Peyer's patch (tissue), 4 donors: ENCODE measurements at regions not wholly inside any gene's neighbourhood (a gene's known extent, or its start where the extent isn't known, plus 50 kb on each side); places are given as distances from the start of the nearest gene placed in this dataset.

Source experiments
- DNase-seq, 3 donors: peaks; one replicate each; pipeline ENCODE4 v3.0.0-alpha.2; 2017 to 2019
- H3K27ac ChIP-seq, 4 donors: fragments of 200-600 bp; sonication (generic); one replicate each; pipeline ENCODE4 v1.5.1; 2016 to 2019
- H3K27me3 ChIP-seq, 2 donors: fragments of 200-600 bp; sonication (generic); one replicate each; pipeline ENCODE4 v1.5.1; 2019
- H3K36me3 ChIP-seq, 3 donors: fragments of 200-600 bp; sonication (generic); one replicate each; pipeline ENCODE4 v1.5.1; 2016 to 2019
- H3K4me1 ChIP-seq, 4 donors: fragments of 200-600 bp; sonication (generic); one replicate each; pipeline ENCODE4 v1.5.1; 2016 to 2019
- H3K4me3 ChIP-seq, 4 donors: fragments of 200-600 bp; sonication (generic); 1 replicate in 3 of 4; 2 replicates in 1 of 4; pipeline ENCODE4 v1.5.1; 2016 to 2019; ENCODE audit warnings: mild to moderate bottlenecking in 1 of 4
- H3K9me3 ChIP-seq, 4 donors: fragments of 200-600 bp; sonication (generic); one replicate each; pipeline ENCODE4 v1.5.1; 2016 to 2019; ENCODE audit warnings: mild to moderate bottlenecking in 1 of 4
- POLR2A ChIP-seq, 2 donors: fragments of 450-650 bp; IDR thresholded peaks; one replicate each; pipeline ENCODE4 v1.5.1; 2017; ENCODE audit warnings: antibody characterized with exemption in 2 of 2, mild to moderate bottlenecking in 2 of 2, moderate library complexity in 2 of 2
- TF ChIP-seq, protein P1 (sequence below), 6 experiments: fragments of 450-650 bp in 4 of 6; fragments of 200-600 bp in 2 of 6; sonication (generic) in 1 of 6; IDR thresholded peaks; one replicate each; pipeline ENCODE4 v1.5.1; 2017 to 2019; ENCODE audit warnings: antibody characterized with exemption in 6 of 6, mild to moderate bottlenecking in 3 of 6, moderate library complexity in 1 of 6

GRCh38 chr4:32909736-32910135 is 2189.6 kb downstream of the PCDH7 start:
- TF ChIP-seq, protein P1, sequence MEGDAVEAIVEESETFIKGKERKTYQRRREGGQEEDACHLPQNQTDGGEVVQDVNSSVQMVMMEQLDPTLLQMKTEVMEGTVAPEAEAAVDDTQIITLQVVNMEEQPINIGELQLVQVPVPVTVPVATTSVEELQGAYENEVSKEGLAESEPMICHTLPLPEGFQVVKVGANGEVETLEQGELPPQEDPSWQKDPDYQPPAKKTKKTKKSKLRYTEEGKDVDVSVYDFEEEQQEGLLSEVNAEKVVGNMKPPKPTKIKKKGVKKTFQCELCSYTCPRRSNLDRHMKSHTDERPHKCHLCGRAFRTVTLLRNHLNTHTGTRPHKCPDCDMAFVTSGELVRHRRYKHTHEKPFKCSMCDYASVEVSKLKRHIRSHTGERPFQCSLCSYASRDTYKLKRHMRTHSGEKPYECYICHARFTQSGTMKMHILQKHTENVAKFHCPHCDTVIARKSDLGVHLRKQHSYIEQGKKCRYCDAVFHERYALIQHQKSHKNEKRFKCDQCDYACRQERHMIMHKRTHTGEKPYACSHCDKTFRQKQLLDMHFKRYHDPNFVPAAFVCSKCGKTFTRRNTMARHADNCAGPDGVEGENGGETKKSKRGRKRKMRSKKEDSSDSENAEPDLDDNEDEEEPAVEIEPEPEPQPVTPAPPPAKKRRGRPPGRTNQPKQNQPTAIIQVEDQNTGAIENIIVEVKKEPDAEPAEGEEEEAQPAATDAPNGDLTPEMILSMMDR (IDR thresholded peaks at IDR 0.05): peak in 1 of 6 experiments; percentile 7
- TF ChIP-seq POLR2A (IDR thresholded peaks at IDR 0.05): no peak
- Histone ChIP-seq H3K27me3 (no peaks in the 10 kb centered on the region), H3K27ac (no peak overlapping the region), H3K9me3 (no peaks in the 10 kb centered on the region), H3K36me3 (no peaks in the 10 kb centered on the region), H3K4me1 (no peaks in the 10 kb centered on the region), H3K4me3 (no peak overlapping the region)
- no peak for DNase-seq

DNA sequence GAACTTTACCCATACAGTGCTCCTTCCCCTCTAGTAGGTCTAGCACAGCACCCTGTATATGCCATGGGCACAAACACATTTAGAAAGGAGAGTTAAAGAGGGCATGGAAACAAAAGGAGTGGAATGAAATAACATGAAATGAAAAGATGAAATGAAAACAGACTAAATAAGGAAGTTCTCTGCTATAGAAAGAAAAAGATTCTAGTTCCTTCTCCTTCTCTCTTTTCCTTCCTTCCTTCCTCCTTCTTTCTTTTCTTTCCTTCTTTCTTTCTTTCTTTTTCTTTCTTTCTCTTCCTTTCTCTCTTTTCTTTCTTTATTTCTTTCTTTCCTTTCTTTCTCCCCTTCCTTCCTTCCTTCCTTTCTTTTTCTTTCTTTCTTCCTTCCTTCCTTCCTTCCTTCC is 2197.4 kb downstream of the PCDH7 start:
- H3K4me3 ChIP-seq: no peak overlapping the region
- no peaks in the 10 kb centered on the region for H3K27me3 ChIP-seq
- H3K27ac ChIP-seq: no peak overlapping the region
- DNase-seq: no peak
- H3K9me3 ChIP-seq: no peaks in the 10 kb centered on the region
- H3K4me1 ChIP-seq: no peaks in the 10 kb centered on the region
- TF ChIP-seq POLR2A (IDR thresholded peaks at IDR 0.05): no peak
- TF ChIP-seq, protein P1 (IDR thresholded peaks at IDR 0.05): no peak
- H3K36me3 ChIP-seq: no peaks in the 10 kb centered on the region

DNA sequence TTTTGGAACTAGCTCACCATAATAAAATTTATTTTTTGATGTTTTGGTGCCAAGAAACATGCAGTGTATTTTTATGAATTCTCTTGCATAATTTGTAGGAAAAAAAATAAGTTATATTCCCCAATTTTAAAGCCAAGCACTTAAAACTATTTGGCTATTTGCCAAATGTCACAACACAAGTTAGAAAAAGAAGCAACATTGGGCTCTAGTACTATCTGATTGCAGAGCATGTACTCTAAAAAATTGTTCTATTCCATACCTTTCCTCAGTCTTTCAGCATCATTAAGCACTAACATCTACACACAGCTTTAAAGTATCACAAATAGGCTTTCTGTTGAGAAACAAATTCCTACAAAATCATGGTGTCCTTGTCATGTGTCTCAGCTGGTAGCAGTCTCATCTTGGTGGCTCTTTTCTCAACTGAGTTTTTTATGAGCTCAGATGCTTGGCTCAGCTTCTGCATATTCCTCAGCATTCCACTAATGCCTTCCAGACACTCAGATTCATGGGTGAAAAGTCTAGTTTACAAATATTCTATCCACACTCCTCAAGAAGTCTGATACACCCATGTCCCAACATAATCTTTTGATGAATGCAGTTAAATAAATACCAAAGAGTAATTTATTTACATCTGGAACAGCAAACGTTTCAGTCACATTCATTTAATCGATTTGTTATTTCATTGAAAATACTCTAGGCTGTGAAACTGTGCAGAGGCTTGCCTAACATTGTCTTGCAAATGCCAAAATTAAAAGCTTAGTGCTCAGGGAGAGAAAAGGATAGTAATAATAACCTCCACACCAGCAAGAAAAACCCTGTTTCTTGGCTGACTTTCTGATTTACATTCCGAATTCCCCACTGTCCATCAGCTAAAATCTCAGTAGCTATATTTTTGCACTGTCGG is 2209.9 kb downstream of the PCDH7 start:
- Histone ChIP-seq H3K36me3 (no peaks in the 10 kb centered on the region), H3K27me3 (no peaks in the 10 kb centered on the region), H3K4me3 (no peak overlapping the region), H3K4me1 (no peaks in the 10 kb centered on the region), H3K9me3 (no peaks in the 10 kb centered on the region), H3K27ac (no peak overlapping the region)
- DNase-seq: no peak
- TF ChIP-seq, protein P1 (IDR thresholded peaks at IDR 0.05): no peak
- TF ChIP-seq POLR2A (IDR thresholded peaks at IDR 0.05): no peak

GRCh38 chr4:32930700-32931099 is 2210.5 kb downstream of the PCDH7 start:
- H3K4me1 ChIP-seq: no peaks in the 10 kb centered on the region
- no peaks in the 10 kb centered on the region for H3K9me3 ChIP-seq
- DNase-seq: no peak
- no peak overlapping the region for H3K4me3 ChIP-seq
- no peak overlapping the region for H3K27ac ChIP-seq
- no peaks in the 10 kb centered on the region for H3K36me3 ChIP-seq
- TF ChIP-seq POLR2A (IDR thresholded peaks at IDR 0.05): no peak
- TF ChIP-seq, protein P1 (IDR thresholded peaks at IDR 0.05): no peak
- H3K27me3 ChIP-seq: no peaks in the 10 kb centered on the region

- Histone ChIP-seq H3K4me1 (no peaks in the 10 kb centered on the region), H3K27ac (no peak overlapping the region), H3K4me3 (no peak overlapping the region), H3K9me3 (no peaks in the 10 kb centered on the region), H3K27me3 (no peaks in the 10 kb centered on the region), H3K36me3 (no peaks in the 10 kb centered on the region)
- TF ChIP-seq, protein P1 (IDR thresholded peaks at IDR 0.05): no peak
- TF ChIP-seq POLR2A (IDR thresholded peaks at IDR 0.05): no peak
- no peak for DNase-seq
These were observed 2211.3 kb downstream of the PCDH7 start for GRCh38 chr4:32931475-32931874.
